Ishikawa (cell line): ENCODE measurements at regions not wholly inside any gene's neighbourhood (a gene's known extent, or its start where the extent isn't known, plus 50 kb on each side); places are given as distances from the start of the nearest gene placed in this dataset.

Experiments
- CREB1 ChIP-seq: IDR thresholded peaks from 2 replicates; pipeline ENCODE4 v1.6.1; 2012; ENCODE audit warnings: low read depth
- MAX ChIP-seq: IDR thresholded peaks from 2 replicates; pipeline ENCODE4 v1.6.1; 2012

DNA sequence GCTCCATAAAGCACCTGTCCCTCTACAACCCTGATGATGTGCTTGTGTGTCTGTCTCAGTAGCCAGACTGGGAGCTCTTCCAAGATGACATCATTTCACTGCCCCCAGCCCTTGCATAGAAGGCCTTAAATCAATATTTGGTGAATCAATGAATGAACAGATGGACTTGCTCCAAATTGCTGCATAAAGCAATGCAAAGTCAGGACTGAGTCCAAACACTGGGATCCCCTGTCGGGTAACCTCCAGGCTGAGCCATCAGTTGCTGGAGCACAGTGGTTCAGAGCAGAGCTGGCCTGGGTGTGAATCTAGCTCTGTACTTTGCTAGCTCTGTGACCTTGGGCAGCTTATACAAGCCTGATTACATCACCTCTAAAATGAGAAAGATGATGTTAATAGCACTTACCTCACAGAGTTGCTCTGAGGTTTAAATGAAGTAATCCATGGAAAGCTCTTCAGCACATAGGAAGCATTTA lies 120.3 kb upstream of the VASH1 start:
- TF ChIP-seq CREB1 (no peak), MAX (no peak)
